ENCODE measurements at regions not wholly inside any gene's neighbourhood (a gene's known extent, or its start where the extent isn't known, plus 50 kb on each side); places are given as distances from the start of the nearest gene placed in this dataset.

DNA sequence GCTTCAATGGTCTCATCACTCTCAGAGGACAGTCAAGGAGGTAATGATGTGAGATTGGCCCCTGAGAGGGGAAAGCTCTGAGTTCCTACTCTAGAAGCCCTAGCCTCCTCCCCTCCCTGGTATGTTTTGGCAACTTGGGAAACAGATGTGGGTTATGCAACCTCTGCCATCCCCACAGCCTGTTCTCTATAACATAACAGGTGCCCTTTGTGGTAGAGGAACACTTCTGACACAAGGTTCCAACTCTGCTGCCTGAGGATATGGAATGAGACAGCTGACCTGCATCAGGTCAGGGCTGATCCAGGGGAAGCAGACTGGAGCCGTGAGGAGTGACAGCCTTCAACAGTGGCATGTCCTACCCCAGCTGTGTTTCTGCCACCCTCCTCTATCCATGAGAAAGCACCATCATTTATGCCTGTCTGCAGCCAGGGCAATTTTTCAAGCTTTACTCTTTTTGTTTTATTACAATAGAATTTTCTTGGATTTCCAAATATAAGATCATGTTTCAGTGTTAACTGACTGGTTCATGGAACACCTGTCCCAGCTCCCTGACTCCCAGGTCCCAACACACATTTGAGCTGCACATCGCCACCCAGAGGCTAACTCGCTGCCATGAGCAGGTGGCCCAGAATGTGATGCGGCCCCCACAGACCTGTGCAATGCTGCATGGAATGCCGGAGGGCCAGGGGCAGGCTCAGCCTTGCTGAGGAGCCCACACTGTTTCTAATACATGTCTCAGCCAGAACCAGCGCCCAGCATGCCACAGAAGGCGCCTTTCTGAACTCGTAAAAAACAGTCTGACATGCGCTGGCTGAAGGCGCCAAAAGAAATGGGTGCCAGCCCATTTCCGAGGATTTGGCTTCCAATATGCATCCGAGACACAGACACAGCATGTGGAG is 124.8 kb upstream of the CHST15 start:
- no peaks in the 10 kb centered on the region for H3K9me2 ChIP-seq (ENCODE audit: insufficient read depth, low read length)
- ChIA-PET CTCF (ENCODE audit: unreplicated experiment) (interaction anchor here (0.6 kb wide), 1 partner anchor 223 kb away, joined by 3 read pairs; no protein-coding TSS in a partner anchor), POLR2A (interaction anchor here (1.6 kb wide), 1 partner anchor 10 kb away, joined by 4 read pairs; no protein-coding TSS in a partner anchor)
- H3K79me2 ChIP-seq (ENCODE audit: insufficient read depth, low read depth, low read length), result no peaks in the 10 kb centered on the region
- TF ChIP-seq, protein P1, sequence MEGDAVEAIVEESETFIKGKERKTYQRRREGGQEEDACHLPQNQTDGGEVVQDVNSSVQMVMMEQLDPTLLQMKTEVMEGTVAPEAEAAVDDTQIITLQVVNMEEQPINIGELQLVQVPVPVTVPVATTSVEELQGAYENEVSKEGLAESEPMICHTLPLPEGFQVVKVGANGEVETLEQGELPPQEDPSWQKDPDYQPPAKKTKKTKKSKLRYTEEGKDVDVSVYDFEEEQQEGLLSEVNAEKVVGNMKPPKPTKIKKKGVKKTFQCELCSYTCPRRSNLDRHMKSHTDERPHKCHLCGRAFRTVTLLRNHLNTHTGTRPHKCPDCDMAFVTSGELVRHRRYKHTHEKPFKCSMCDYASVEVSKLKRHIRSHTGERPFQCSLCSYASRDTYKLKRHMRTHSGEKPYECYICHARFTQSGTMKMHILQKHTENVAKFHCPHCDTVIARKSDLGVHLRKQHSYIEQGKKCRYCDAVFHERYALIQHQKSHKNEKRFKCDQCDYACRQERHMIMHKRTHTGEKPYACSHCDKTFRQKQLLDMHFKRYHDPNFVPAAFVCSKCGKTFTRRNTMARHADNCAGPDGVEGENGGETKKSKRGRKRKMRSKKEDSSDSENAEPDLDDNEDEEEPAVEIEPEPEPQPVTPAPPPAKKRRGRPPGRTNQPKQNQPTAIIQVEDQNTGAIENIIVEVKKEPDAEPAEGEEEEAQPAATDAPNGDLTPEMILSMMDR (conservative IDR thresholded peaks at IDR 0.05; ENCODE audit: low read length), result peak; percentile 74
- no peak for TF ChIP-seq EZH2phosphoT487 (IDR thresholded peaks at IDR 0.05; ENCODE audit: borderline replicate concordance, low read depth, low read length)
- intact Hi-C loops (cut with micrococcal nuclease; ENCODE audit: unreplicated experiment), result no loop called here
- DNase-seq (ENCODE audit: low spot score), result peak; percentile 32
- H4K20me1 ChIP-seq (ENCODE audit: insufficient read depth, low read length), result no peaks in the 10 kb centered on the region
- peaks cover 25% of the 10 kb centered on the region for H3K4me1 ChIP-seq (ENCODE audit: insufficient read depth, low read length, poor library complexity, severe bottlenecking)
- no peak overlapping the region for H2AFZ ChIP-seq (ENCODE audit: low read length)
- BruUV-seq (replicated peaks), result no TSS peak
- H3K9me3 ChIP-seq (ENCODE audit: low read length), result no peaks in the 10 kb centered on the region
- no peaks in the 10 kb centered on the region for H3K36me3 ChIP-seq (ENCODE audit: insufficient read depth, low read length)
- no peak overlapping the region for H3K4me2 ChIP-seq (ENCODE audit: low read length)
- no peak overlapping the region for H3K27ac ChIP-seq (ENCODE audit: low read depth, low read length, poor library complexity, severe bottlenecking)
- H3K4me3 ChIP-seq (ENCODE audit: low read depth, low read length, poor library complexity, severe bottlenecking), result no peak overlapping the region

DNA sequence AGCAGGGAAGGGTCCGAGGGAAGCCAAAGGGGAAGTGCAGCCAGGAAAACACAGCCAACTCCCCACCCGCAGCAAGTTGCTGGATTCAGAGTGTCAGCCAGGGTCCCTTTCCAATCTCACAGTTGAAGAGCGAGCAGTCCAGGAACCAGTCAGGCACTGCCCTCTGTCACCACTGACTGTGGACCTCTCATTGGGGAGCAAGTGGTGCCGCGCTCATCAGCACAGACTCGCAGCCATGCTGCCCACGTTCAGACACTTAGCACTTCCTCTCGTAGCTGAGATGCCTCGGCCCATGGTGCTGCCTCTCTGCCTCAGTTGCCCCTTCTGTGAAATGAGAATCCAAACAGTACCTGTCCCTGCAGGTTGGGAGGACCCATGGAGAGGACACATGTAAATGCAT is 123.6 kb upstream of the CHST15 start:
- Histone ChIP-seq H3K9me3 (ENCODE audit: low read length) (no peaks in the 10 kb centered on the region), H3K4me3 (ENCODE audit: low read depth, low read length, poor library complexity, severe bottlenecking) (no peak overlapping the region), H3K4me1 (ENCODE audit: insufficient read depth, low read length, poor library complexity, severe bottlenecking) (peaks cover 16% of the 10 kb centered on the region), H3K9me2 (ENCODE audit: insufficient read depth, low read length) (no peaks in the 10 kb centered on the region), H3K27ac (ENCODE audit: low read depth, low read length, poor library complexity, severe bottlenecking) (no peak overlapping the region), H3K36me3 (ENCODE audit: insufficient read depth, low read length) (no peaks in the 10 kb centered on the region), H3K79me2 (ENCODE audit: insufficient read depth, low read depth, low read length) (no peaks in the 10 kb centered on the region), H3K4me2 (ENCODE audit: low read length) (no peak overlapping the region), H4K20me1 (ENCODE audit: insufficient read depth, low read length) (no peaks in the 10 kb centered on the region), H2AFZ (ENCODE audit: low read length) (no peak overlapping the region)
- TF ChIP-seq, protein P1 (conservative IDR thresholded peaks at IDR 0.05; ENCODE audit: low read length), result no peak
- TF ChIP-seq EZH2phosphoT487 (IDR thresholded peaks at IDR 0.05; ENCODE audit: borderline replicate concordance, low read depth, low read length), result no peak
- no TSS peak for BruUV-seq (replicated peaks)
- POLR2A ChIA-PET, result no interaction called here
- intact Hi-C loops (cut with micrococcal nuclease; ENCODE audit: unreplicated experiment), result no loop called here
- CTCF ChIA-PET (ENCODE audit: unreplicated experiment), result no interaction called here
- no peak for DNase-seq (ENCODE audit: low spot score)
